ENCODE measurements at regions not wholly inside any gene's neighbourhood (a gene's known extent, or its start where the extent isn't known, plus 50 kb on each side); places are given as distances from the start of the nearest gene placed in this dataset.

- Histone ChIP-seq H3K9me3 (no peaks in the 10 kb centered on the region), H3K36me3 (no peaks in the 10 kb centered on the region), H3K4me1 (no peaks in the 10 kb centered on the region), H3K4me3 (ENCODE audit: low read depth, low read length) (no peak overlapping the region), H3K27me3 (no peaks in the 10 kb centered on the region)
- no peak for TF ChIP-seq CTCF (IDR thresholded peaks at IDR 0.05; ENCODE audit: low read depth, low read length)
- no peak for DNase-seq
These were observed 162.1 kb upstream of the GALNTL6 start for GRCh38 chr4:171651071-171651470.

- H3K9me3 ChIP-seq: no peaks in the 10 kb centered on the region
- no peaks in the 10 kb centered on the region for H3K4me1 ChIP-seq
- peak; percentile 52 for TF ChIP-seq CTCF (IDR thresholded peaks at IDR 0.05; ENCODE audit: low read depth, low read length)
- no peaks in the 10 kb centered on the region for H3K27me3 ChIP-seq
- peak; percentile 43 for DNase-seq
- H3K4me3 ChIP-seq (ENCODE audit: low read depth, low read length): no peak overlapping the region
- no peaks in the 10 kb centered on the region for H3K36me3 ChIP-seq
These were observed 162.7 kb upstream of the GALNTL6 start for GRCh38 chr4:171650543-171650942.

GRCh38 chr4:171648926-171649325 is 164.3 kb upstream of the GALNTL6 start:
- Histone ChIP-seq H3K9me3 (no peaks in the 10 kb centered on the region), H3K27me3 (no peaks in the 10 kb centered on the region), H3K4me3 (ENCODE audit: low read depth, low read length) (no peak overlapping the region), H3K36me3 (no peaks in the 10 kb centered on the region), H3K4me1 (no peaks in the 10 kb centered on the region)
- no peak for TF ChIP-seq CTCF (IDR thresholded peaks at IDR 0.05; ENCODE audit: low read depth, low read length)
- no peak for DNase-seq

- Histone ChIP-seq H3K4me1 (no peaks in the 10 kb centered on the region), H3K36me3 (no peaks in the 10 kb centered on the region), H3K27me3 (no peaks in the 10 kb centered on the region), H3K4me3 (ENCODE audit: low read depth, low read length) (no peak overlapping the region), H3K9me3 (no peaks in the 10 kb centered on the region)
- DNase-seq: no peak
- no peak for TF ChIP-seq CTCF (IDR thresholded peaks at IDR 0.05; ENCODE audit: low read depth, low read length)
These were observed 166.2 kb upstream of the GALNTL6 start for GRCh38 chr4:171646984-171647383.

- Histone ChIP-seq H3K36me3 (no peaks in the 10 kb centered on the region), H3K4me3 (ENCODE audit: low read depth, low read length) (no peak overlapping the region), H3K27me3 (no peaks in the 10 kb centered on the region), H3K4me1 (no peaks in the 10 kb centered on the region), H3K9me3 (no peaks in the 10 kb centered on the region)
- no peak for DNase-seq
- no peak for TF ChIP-seq CTCF (IDR thresholded peaks at IDR 0.05; ENCODE audit: low read depth, low read length)
These were observed 168.7 kb upstream of the GALNTL6 start for GRCh38 chr4:171644430-171645057.

GRCh38 chr4:171639540-171639939 is 173.7 kb upstream of the GALNTL6 start:
- TF ChIP-seq CTCF (IDR thresholded peaks at IDR 0.05; ENCODE audit: low read depth, low read length): no peak
- Histone ChIP-seq H3K4me1 (no peaks in the 10 kb centered on the region), H3K4me3 (ENCODE audit: low read depth, low read length) (no peak overlapping the region), H3K27me3 (no peaks in the 10 kb centered on the region), H3K36me3 (no peaks in the 10 kb centered on the region), H3K9me3 (no peaks in the 10 kb centered on the region)
- no peak for DNase-seq
